Muscle of back (tissue), 3 donors: ENCODE measurements at regions not wholly inside any gene's neighbourhood (a gene's known extent, or its start where the extent isn't known, plus 50 kb on each side); places are given as distances from the start of the nearest gene placed in this dataset.
"Not testable (repeated sequence)": the region's sequence is repeated elsewhere in the genome, so short reads cannot be mapped to it uniquely, and the experiment has no call there.

Source experiments
- DNase-seq, 3 donors: peaks; one replicate each; pipeline versions ENCODE4 v3.0.0 to v3.0.0-alpha.2; 2013

DNA sequence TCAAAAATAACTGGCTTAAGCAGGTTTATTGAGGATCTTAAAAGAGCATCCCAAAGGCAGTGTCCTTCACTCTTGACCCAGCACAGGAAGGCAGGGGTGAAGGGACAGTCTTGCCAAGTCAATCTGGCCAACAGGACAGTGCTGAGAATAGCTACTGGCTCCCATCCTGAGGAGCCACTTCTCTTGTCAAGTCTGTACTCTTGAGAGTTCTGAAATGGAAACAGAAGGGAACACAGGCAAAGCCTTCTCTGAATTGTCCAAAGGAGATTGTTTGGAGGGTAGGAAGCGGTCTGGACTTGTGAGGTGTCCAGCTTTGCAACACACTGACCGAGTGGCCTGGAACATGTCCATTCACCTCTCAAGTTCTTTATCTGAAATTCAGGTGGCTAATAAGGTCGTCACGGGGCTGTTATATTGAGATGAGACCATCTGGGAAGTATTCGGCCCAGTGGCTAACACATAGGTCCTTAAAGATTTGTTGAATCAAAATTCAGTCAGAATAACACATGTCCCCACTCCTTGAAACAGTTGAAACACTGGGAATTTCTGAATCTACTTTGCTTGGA lies 99.5 kb upstream of the FHL2 start:
- no peak for DNase-seq

DNA sequence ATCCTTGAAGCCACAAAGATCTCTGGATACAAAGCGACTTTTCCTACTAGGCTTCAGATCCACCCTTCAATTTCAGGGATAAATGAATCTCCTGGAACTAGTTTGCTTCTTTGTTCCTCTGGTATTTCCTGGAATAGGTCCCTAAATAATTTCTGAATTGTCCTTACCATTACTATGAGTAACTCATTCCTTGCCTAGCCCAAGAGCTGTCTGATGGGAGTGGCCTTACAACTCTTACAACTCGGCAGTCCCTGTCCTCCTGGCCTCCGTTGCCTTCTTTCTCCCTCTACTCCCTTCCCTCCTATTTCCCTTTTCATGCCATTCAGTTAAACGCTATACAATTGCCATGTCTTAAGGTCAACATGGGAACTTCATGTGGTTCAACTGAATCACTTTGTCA lies 98.2 kb upstream of the FHL2 start:
- no peak for DNase-seq

DNA sequence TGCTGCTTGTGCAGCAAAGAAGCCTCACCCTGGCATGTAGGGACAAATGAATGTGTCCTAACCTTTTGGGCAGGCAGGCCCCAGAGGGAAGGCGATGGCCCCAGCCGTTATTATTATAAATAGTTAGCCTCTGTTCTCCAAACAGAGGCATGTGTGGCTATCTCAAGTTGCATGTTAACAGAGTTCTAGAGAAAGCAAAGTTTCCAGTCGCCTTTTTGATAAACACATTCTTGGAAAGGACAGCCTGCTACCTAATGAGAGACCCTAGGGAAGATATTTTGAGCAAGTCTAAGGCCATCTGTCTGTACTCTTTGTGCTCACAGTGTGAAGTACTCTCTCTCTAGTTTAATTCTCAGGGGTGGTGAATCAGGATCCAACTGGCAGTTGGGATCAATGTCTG lies 97.4 kb upstream of the FHL2 start:
- no peak for DNase-seq

DNA sequence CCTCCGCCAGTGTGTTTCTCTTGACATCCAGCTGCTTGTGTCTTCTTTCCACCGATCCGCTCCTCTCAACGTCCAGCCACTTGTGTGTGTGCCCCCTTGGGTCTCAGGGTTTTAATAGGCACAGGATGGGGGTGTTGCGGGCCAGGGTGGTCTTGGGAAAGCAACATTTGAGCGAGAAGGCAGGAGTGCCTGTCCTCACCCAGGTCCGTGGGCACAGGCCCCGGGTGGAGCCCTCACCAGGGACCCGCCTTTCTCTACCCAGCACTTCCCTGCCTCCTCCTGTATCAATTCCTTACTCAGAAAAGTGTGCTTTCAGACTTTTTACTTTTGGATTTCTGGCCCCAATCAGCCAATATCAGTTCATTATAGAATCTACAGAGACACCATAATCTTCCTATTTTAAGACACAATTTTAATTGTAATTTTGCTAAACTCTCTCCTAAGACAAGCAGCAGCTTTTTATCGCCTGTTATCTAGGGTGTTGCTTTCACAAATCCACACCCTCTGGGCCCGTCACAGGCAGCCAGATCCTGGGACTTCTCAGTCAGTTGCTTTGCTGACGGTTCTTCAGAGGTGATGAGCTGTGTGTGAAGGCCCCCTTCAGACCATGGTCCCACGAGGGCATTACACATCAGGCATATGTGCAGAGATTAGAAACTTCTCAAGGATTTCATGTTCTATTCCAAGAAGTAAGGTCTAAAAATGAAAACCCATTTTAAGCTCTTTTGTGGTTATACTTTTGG lies 96.0 kb upstream of the FHL2 start:
- DNase-seq, result no peak

DNA sequence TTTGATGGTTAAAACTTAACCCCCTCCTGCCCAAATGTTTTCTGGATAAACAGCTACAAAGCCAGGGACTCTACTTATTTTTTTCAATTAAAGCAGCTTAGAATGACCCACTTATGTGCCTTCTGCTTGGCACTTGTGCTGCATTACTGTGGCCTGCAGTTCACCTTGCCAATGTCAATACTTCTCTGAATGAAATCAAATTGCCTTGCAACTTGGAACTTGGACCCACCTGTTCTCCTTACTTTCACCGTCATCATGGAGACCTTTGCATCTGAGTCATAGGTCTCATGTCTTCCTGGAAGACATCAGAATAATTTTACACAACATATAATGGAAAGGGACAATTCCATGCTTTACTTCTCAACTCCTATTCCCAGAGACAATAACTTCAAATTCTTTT lies 92.1 kb upstream of the FHL2 start:
- no peak for DNase-seq

DNA sequence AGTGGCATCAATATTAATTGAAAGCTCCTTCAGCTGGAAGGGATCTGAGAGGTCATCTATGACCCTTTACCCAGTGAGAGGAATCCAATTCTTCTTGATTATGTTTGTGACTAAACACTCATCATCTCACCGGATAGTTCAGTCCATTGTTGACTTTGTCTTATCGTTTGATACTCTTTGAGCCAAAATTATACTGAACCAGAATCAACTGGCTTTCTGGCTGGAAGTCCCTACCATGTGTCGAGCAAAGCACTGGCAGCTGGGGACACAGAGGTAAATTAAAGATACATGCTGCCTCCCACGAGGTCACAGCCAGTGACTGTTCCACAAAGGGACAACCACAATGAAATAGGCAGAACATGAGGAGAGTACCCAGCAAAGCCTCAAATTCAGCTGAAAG lies 91.4 kb upstream of the FHL2 start:
- DNase-seq, result no peak

DNA sequence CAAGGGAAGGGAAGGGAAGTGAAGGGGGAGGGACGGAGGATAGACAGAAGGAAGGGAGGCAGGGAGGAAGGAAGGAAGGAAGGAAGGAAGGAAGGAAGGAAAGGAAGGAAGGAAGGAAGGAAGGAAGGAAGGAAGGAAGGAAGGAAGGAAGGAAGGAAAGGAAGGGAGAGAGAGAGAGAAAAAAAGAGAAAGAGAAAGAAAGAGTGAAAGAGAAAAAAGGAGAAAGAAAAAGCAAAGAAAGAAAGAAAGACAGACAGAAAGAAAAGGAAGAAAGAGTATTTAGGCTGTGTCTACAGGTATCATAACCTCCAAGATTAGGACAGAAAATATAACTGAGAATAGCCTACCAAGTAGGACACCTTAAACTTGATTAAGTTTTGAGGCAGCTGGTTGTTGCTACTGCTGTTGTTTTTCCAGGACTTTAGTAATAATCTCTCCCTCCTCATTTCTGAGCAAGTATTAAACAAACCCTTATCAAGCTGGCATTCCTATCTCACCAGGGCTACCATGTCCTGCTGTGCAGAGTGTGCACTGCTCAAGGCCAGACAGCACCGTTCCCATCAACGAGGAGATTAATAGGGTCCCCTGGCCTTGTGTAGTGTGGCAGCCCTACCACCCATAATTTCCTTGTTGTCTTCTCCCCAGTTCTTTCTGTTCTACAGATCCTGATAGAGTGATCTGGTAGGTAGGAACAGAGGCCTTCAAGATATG lies 90.5 kb upstream of the FHL2 start:
- DNase-seq, result no peak

DNA sequence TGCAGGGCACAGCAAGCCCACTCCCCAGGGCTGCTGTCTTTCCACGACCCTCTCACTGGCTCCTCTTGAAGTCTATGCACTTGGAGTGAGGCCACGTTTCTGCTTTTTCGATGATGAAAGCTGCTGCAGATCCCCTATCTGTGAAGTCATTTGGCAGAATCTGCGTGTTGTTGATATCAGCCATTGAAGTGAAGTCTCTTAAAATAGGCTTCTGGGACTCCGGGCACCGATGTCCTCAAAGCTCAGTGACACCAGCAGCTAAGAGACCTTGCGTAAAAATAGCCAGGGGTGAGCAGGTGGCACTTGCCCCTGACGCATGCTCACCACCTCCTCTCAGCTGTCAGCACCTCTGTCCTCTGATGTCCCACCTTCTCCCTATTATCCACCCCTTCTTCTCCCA lies 89.4 kb upstream of the FHL2 start:
- peak in 1 of 3 donors; percentile 43 for DNase-seq

DNA sequence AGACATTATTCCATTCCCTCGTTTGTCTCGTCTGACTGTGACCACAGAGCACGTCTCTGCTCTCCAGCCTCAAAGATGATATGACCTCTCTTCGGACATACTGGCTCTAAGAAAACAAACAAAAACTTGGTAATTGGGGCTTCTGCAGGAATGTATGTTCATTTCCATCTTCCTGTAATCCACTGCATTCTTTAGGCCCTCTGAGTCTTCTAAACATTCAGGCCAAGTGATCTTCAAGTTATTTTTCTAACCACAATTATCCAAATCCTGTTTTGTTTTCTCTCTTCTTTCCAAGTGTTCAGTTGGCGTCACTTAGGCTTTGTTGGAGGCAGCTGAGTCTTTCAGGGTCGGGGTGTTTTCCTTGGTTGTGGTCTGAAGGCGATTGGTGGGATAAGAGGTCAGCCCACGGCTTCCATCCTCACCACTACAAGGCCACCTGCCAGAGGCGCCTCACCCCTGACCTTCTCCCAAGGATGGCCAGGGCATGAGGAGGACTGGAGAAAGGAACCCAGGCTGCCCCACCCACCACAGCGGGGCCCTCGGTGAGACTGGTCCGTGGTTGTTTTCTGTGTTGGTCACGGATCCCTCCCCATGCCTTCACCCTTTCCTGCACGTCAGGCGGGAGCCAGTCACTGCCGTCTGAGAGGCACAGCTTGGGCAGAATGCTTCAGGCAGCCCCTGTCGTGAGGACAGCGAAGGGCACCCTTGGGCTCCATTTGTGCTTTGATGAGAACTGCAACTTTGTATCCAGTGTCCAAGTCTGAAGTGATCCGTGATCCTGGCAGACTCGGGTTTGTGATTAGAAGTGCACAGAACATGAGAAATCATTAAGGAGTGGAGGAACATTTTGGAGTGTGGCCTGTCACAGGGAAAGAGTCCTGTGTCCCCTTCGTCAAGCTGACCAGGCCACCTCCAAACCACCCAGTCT lies 88.6 kb upstream of the FHL2 start:
- peak in 2 of 3 donors; percentile 52 to 54 for DNase-seq

DNA sequence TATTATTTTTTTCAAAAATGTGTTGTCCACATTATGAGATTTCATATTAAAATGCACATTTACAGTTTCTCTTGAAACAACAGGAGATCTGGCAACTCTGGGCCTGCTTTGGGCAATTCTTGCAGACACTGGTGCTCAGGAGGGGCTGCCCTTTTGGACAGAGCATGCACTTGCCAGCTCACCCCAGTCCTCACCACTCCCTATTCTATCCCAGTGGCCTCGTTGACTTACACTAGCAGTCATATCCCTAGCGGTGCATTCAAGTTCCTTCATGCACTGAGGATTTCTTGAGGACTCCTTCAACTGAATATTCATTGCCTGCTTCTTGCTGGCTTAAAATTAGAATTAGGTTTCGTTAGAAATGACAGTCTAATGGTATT lies 87.9 kb upstream of the FHL2 start:
- DNase-seq, result no peak

DNA sequence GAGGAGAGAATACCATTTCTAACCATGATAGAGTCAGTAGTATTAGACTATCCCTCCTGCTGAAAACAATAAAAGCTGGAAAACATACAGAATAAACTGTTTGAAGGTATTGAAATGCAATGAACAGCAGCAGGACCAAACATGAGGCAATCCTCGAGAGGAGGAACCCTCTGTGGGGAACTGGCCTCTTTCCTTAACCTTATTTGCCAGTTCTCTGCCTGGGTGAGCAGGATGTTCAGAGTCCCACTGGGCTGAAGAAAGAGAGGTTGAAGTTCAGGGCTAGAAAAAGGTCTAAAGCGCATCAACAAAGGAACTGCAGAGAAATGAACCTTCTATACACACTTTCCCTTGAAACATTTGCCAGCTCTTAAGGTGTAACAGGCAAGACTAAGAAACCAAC lies 79.8 kb upstream of the FHL2 start:
- no peak for DNase-seq

DNA sequence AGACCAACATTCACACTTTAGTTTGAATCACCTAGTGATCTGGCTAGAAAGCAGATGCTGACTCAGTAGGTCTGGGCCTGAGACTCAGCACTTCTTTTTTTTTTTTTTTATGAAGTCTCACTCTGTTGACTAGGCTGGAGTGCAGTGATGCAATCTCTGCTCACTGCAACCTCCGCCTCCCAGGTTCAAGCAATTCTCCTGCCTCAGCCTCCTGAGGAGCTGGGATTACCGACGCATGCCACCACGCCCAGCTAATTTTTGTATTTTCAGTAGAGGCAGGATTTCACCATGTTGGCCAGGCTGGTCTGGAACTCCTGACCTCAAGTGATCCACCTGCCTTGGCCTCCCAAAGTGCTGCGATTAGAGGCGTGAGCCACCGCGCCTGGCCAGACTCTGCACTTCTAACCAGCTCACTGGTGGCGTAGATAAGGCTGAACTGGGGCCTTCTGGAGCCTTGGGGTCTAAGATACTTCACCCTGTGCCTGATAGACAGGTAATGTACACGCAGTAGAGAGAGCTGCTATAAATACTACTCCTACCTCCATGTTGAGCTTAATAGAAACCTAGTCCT lies 78.3 kb upstream of the FHL2 start:
- not testable (repeated sequence) for DNase-seq

DNA sequence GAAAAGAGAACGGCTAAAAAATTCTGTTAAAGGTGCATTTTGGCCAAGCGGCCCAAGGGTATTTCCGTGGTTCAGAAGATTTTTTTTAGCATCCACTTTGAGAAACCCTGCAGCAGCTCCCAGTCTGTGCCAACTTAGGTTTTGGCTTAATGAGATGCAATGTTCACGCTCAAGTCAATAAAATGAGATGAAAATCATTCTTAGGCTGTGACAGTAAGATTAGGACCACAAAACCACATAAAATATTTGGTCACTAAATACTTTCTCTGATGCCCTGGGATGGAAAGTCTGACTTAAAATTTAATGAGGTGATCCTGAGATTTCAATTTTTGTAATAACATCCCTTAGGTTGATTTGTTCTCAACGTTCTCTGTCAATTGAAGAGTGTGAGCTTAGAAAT lies 74.2 kb upstream of the FHL2 start:
- DNase-seq, result no peak

DNA sequence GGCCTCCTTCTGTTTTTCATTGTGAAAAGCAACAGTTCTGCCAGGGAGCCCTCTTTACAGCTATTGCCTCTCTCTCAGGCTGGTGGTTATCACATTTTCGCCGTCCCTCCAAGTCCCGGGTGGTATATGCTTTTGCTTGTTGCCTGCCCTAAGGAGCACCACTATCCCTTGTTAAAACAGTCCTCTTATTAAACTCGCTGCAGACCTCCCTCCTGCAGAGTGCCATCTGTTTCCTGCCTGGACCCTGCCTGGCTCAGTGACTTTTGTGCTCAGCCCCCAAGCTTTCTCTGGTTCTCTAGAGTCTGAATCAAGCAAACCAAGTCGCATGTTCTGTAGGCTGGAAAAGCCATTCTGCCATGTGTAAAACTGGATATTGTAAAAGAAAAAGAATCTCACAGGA lies 72.1 kb upstream of the FHL2 start:
- DNase-seq, result no peak

DNA sequence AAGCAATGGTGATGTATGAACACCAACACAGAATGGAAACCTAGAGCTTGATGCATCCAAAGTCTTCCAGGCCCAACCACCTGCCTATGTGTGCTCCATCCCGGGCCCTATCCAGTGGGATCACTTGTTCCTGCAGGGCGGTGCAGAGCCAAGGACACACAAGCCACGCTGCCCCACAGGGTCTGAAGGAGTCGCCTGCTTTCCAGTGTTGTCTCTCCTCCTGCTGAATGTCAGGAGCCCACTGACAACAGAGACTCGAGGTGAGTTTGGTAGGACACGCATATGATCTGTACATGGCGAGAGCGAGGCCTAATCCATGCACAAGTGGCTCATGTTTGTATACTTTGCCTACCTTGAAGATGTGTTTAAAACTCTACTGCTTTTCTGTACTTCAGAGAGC lies 70.9 kb upstream of the FHL2 start:
- DNase-seq, result no peak

DNA sequence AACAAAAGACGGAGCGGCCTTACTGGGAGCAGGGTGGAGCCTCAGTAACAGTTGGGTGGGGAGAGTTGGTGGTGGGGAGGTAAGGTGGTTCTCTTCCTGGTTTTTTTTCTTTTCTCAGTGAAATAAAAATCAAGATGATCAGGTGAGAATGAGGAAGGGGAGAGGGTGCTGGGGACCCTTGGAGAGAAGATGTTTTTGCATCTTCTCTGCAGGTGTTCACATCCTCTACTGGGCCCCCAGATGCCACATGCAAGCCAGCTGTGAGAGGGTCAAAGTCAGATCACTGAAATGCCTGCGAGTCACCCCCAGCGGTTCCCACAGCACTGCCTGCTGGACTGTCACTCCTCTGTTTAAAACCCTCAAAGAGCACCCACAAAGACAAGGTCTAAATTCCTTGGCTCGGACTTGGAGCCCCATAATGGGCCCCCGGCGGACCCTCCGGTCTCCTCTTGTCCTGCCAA lies 69.8 kb upstream of the FHL2 start:
- DNase-seq, result no peak

DNA sequence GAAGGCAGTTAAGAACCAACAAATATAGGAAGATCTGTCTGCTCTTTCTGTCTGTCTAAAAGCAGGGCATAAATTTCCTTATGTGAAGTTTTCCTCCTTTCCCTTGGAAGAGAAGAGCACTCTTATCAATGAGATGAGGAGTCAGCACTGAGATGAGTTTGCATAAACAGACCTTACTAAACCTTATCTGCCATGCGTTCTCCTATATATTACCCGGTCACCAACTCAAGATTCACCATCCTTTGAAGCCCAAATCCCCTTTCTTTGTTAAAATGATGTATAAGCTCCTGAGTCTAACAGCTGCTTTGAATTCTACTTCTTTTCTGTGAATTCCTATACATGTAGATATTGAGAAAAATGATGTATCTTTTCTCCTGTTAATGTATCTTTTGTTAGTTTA lies 65.5 kb upstream of the FHL2 start:
- DNase-seq, result no peak

DNA sequence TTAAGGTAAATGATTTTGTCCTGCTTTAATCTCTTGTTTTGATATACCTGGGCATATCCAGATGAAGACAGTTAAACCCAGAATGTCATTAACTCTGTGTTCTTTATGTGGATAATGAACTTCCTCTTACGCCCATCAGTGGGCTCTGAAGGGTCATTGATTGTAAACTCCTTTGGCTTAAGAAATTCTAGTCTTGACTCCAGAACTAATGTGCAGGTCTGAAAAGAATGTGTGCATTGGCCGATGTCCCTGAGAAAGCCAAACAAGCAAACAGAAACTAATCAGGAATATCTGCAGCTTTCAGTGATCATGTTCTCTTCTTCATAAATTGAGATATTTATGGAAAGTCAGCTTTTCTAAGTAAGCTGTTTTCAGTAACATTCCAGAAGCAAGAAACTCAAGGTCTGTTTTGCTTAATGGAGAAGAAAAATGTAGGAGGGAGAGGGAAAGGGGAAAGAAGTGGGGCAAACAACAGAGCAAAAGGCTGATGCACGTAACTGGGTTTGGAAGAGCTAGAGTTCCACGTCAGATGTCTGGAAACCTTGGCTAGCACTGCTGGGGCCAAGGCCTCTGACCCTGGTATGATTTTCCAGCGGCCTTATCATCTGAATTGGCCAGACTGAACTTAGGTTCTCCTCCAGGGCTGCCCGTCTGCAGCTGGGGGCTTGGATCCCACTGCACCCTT lies 61.3 kb upstream of the FHL2 start:
- DNase-seq, result no peak

DNA sequence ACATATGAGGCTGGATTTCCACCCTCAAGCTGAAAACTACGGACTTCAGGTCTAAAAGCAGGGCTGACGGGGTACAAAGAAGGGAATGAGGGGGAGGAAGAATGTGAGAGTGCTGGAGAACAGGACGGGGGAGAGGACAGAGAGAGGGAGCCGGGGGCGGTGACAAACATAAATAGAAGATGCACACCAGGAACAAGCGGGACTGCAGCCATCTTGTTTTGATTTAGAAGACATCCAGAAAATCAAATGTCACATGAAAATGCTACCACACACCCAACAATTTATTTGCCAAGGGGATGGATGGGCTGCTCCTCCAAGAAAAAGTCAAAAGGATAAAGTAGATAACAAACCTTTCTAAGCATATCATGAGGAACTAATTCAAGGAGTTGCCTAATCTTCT lies 59.2 kb upstream of the FHL2 start:
- no peak for DNase-seq

DNA sequence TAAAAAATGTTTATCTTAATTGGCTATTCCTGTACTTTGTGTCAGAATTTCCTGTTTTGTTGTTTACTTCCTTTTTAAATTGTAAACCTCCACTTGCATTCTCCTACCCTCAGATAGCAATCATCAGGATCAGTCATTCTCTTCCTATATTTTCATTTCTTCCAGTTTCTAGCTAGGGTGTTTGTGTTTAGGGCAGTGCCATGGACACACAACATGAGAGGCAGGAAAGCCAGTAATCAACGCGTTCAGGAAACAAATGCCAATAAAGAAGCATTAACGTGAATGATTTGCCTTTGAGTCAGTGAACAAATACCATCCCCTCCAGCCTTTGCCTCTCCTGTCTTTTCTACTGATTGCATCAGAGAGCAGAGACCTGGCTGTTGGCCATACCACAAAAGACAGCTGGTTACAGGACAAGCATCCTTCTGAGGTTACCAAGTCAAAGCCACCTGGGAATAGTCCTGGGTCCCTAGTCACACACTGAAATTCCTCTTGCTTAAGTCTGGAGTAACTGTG lies 56.7 kb upstream of the FHL2 start:
- peak in 1 of 3 donors; percentile 95 for DNase-seq
